Natural killer cell (primary cell): ENCODE measurements at regions not wholly inside any gene's neighbourhood (a gene's known extent, or its start where the extent isn't known, plus 50 kb on each side); places are given as distances from the start of the nearest gene placed in this dataset.

Source experiments
- ATAC-seq, 3 donors: fragments of 150-1000 bp in 2 of 3; fragments of 200-7000 bp in 1 of 3; cut with Tn5 transposase; 1 replicate in 1 of 3; 2 replicates in 2 of 3; pipeline ENCODE4 v1.10.0; 2021; ENCODE audit warnings: mild to moderate bottlenecking in 2 of 3, moderate library complexity in 2 of 3
- DNase-seq, 2 donors: peaks; one replicate each; pipeline versions ENCODE4 v3.0.0 to v3.0.0-alpha.2; 2013 to 2021; ENCODE audit warnings: mixed read lengths in 1 of 2
- H3K27ac ChIP-seq: one replicate; pipeline ENCODE4 v1.5.1; 2013; ENCODE audit warnings: mild to moderate bottlenecking, low read length
- H3K27me3 ChIP-seq: one replicate; pipeline ENCODE4 v1.6.1; 2013; ENCODE audit warnings: low read length; ENCODE audit not compliant: control insufficient read depth, insufficient read depth
- H3K36me3 ChIP-seq: one replicate; pipeline ENCODE4 v1.6.1; 2013; ENCODE audit warnings: low read length; ENCODE audit not compliant: control insufficient read depth, insufficient read depth
- H3K4me1 ChIP-seq: one replicate; pipeline ENCODE4 v1.6.1; 2013; ENCODE audit warnings: low read length; ENCODE audit not compliant: control insufficient read depth, insufficient read depth
- H3K4me3 ChIP-seq: one replicate; pipeline ENCODE4 v1.5.1; 2013; ENCODE audit warnings: low read length
- H3K9me3 ChIP-seq: one replicate; pipeline ENCODE4 v1.6.1; 2013; ENCODE audit warnings: low read length; ENCODE audit not compliant: control insufficient read depth, insufficient read depth
- H3K27ac Mint-ChIP-seq, 2 donors: one replicate each; pipeline ENCODE4 v1.8.0; 2022; ENCODE audit warnings: mild to moderate bottlenecking in 2 of 2, mixed read lengths in 2 of 2, moderate library complexity in 1 of 2
- H3K27me3 Mint-ChIP-seq, 2 donors: one replicate each; pipeline ENCODE4 v1.8.0; 2022; ENCODE audit warnings: low read depth in 2 of 2, mixed read lengths in 2 of 2
- H3K36me3 Mint-ChIP-seq: one replicate; pipeline ENCODE4 v1.8.0; 2022; ENCODE audit warnings: mixed read lengths
- H3K4me1 Mint-ChIP-seq, 2 donors: one replicate each; pipeline ENCODE4 v1.8.0; 2022; ENCODE audit warnings: mixed read lengths in 2 of 2
- H3K4me3 Mint-ChIP-seq: one replicate; pipeline ENCODE4 v1.8.0; 2022; ENCODE audit warnings: mild to moderate bottlenecking, moderate library complexity, mixed read lengths
- H3K9me3 Mint-ChIP-seq, 2 donors: one replicate each; pipeline ENCODE4 v1.8.0; 2022; ENCODE audit warnings: mixed read lengths in 2 of 2
- CTCF ChIP-seq: fragments of 200-600 bp; IDR thresholded peaks from one replicate; pipeline ENCODE4 v1.8.0; 2022; ENCODE audit warnings: antibody characterized with exemption
- WGBS: methylation state at CpG from one replicate; pipeline ENCODE4 v1.1.7; 2013; ENCODE audit warnings: missing lambda C conversion rate; ENCODE audit not compliant: insufficient coverage; 5-methylcytosine and 5-hydroxymethylcytosine counted together
- intact Hi-C: fragments of 100-400 bp; cut with micrococcal nuclease; formaldehyde crosslinking; loops from one replicate; pipeline ENCODE4 v1.14.2; 2022

- Histone ChIP-seq H3K36me3 (no peaks in the 10 kb centered on the region), H3K27ac (no peak overlapping the region), H3K4me3 (no peak overlapping the region), H3K4me1 (no peaks in the 10 kb centered on the region), H3K27me3 (no peaks in the 10 kb centered on the region), H3K9me3 (no peaks in the 10 kb centered on the region)
- no peak overlapping the region for H3K27ac Mint-ChIP-seq
- WGBS: 66% methylated on average over 2 of the region's 2 CpGs
- no peaks in the 10 kb centered on the region for H3K27me3 Mint-ChIP-seq
- peaks cover 0 to 2% of the 10 kb centered on the region in 2 donors for H3K9me3 Mint-ChIP-seq
- intact Hi-C loops: no loop called here
- TF ChIP-seq CTCF: no peak
- DNase-seq (no peak), ATAC-seq (no peak)
- no peaks in the 10 kb centered on the region for H3K36me3 Mint-ChIP-seq
- H3K4me1 Mint-ChIP-seq: no peaks in the 10 kb centered on the region
- no peak overlapping the region for H3K4me3 Mint-ChIP-seq
Measured at GRCh38 chr6:104642871-104643270, 216.8 kb downstream of the HACE1 start.

DNA sequence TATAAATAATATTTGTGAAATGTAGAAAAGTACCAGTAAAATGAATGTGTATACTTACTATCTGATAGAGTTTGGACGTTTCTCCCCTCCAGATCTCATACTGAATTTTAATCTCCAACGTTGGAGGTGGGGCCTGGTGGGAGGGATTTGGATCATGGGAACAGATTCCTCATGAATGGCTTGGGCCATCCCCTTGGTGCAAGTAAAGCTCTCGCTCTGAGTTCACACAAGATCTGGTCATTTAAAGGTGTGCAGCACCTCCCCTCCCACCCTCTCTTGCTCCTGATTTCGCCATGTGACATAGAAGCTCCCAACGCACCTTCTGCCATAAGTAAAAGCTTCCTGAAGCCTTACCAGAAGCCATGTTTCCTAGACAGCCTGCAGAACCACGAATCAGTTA lies 219.0 kb downstream of the HACE1 start:
- Histone ChIP-seq H3K27me3 (no peaks in the 10 kb centered on the region), H3K36me3 (no peaks in the 10 kb centered on the region), H3K4me1 (no peaks in the 10 kb centered on the region), H3K27ac (no peak overlapping the region), H3K4me3 (no peak overlapping the region), H3K9me3 (no peaks in the 10 kb centered on the region)
- H3K4me1 Mint-ChIP-seq: no peaks in the 10 kb centered on the region
- H3K36me3 Mint-ChIP-seq: no peaks in the 10 kb centered on the region
- H3K4me3 Mint-ChIP-seq: no peak overlapping the region
- DNase-seq (no peak), ATAC-seq (no peak)
- peaks cover 0 to 2% of the 10 kb centered on the region in 2 donors for H3K9me3 Mint-ChIP-seq
- TF ChIP-seq CTCF: no peak
- H3K27me3 Mint-ChIP-seq: no peaks in the 10 kb centered on the region
- intact Hi-C loops: no loop called here
- H3K27ac Mint-ChIP-seq: no peak overlapping the region
- WGBS: 86% methylated on average over 4 of the region's 6 CpGs

- Histone ChIP-seq H3K27ac (no peak overlapping the region), H3K36me3 (no peaks in the 10 kb centered on the region), H3K4me1 (no peaks in the 10 kb centered on the region), H3K4me3 (no peak overlapping the region), H3K27me3 (no peaks in the 10 kb centered on the region), H3K9me3 (no peaks in the 10 kb centered on the region)
- no peaks in the 10 kb centered on the region for H3K36me3 Mint-ChIP-seq
- no peak for DNase-seq
- no peak for ATAC-seq
- H3K27me3 Mint-ChIP-seq: no peaks in the 10 kb centered on the region
- H3K27ac Mint-ChIP-seq: no peak overlapping the region
- H3K4me3 Mint-ChIP-seq: no peak overlapping the region
- intact Hi-C loops: no loop called here
- TF ChIP-seq CTCF: no peak
- no peaks in the 10 kb centered on the region for H3K4me1 Mint-ChIP-seq
- no peaks in the 10 kb centered on the region for H3K9me3 Mint-ChIP-seq
- WGBS: 24% methylated on average over 5 of the region's 5 CpGs
Measured at GRCh38 chr6:104640150-104640700, 219.5 kb downstream of the HACE1 start.

DNA sequence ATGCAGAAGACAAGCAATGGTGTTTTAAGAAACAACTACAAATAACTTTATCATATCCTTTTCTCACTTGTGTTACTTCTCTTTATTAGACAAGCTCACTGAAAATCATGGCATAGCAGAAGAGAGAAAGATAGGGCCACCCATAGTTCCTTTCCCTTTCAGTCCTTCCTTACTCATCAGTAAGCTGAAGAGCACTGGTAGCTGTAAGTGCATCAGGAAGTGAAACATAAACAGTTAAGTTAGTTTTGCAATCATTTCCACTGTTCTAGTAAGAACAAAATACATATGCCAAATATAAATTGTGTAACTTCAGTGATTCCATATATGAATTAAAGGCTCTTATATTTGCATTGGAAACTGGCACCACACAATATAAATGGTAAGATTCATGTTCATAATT lies 220.1 kb downstream of the HACE1 start:
- no peak for ATAC-seq
- H3K4me1 ChIP-seq: no peaks in the 10 kb centered on the region
- H3K4me3 Mint-ChIP-seq: no peak overlapping the region
- H3K27me3 ChIP-seq: no peaks in the 10 kb centered on the region
- DNase-seq: no peak
- no peak overlapping the region for H3K27ac Mint-ChIP-seq
- no peak overlapping the region for H3K4me3 ChIP-seq
- H3K36me3 Mint-ChIP-seq: no peaks in the 10 kb centered on the region
- H3K4me1 Mint-ChIP-seq: no peaks in the 10 kb centered on the region
- H3K27me3 Mint-ChIP-seq: no peaks in the 10 kb centered on the region
- H3K9me3 Mint-ChIP-seq: no peaks in the 10 kb centered on the region
- no peak for TF ChIP-seq CTCF
- intact Hi-C loops: no loop called here
- no peak overlapping the region for H3K27ac ChIP-seq
- no peaks in the 10 kb centered on the region for H3K36me3 ChIP-seq
- no peaks in the 10 kb centered on the region for H3K9me3 ChIP-seq
